ENCODE measurements at regions not wholly inside any gene's neighbourhood (a gene's known extent, or its start where the extent isn't known, plus 50 kb on each side); places are given as distances from the start of the nearest gene placed in this dataset.

GRCh38 chr4:186360551-186360950 is 94.6 kb downstream of the F11 start:
- no peak for DNase-seq (ENCODE audit: low read depth)

GRCh38 chr4:186351668-186352194 is 85.7 kb downstream of the F11 start:
- no peak for DNase-seq (ENCODE audit: low read depth)

GRCh38 chr4:186348433-186348832 is 82.4 kb downstream of the F11 start:
- no peak for DNase-seq (ENCODE audit: low read depth)

- DNase-seq (ENCODE audit: low read depth): no peak
These were observed 81.8 kb downstream of the F11 start for GRCh38 chr4:186347743-186348142.

GRCh38 chr4:186345184-186345583 is 79.2 kb downstream of the F11 start:
- DNase-seq (ENCODE audit: low read depth): no peak

GRCh38 chr4:186342582-186342981 is 76.6 kb downstream of the F11 start:
- no peak for DNase-seq (ENCODE audit: low read depth)

GRCh38 chr4:186341655-186342054 is 75.7 kb downstream of the F11 start:
- no peak for DNase-seq (ENCODE audit: low read depth)

Measured in stromal cell of bone marrow (primary cell).